H1 (cell line): ENCODE measurements at regions not wholly inside any gene's neighbourhood (a gene's known extent, or its start where the extent isn't known, plus 50 kb on each side); places are given as distances from the start of the nearest gene placed in this dataset.

Experiments used
- CTCF ChIP-seq, 3 experiments: IDR thresholded peaks; 1 replicate in 2 of 3; 2 replicates in 1 of 3; pipeline versions ENCODE4 v1.5.1 to v1.6.1; 2011; ENCODE audit warnings: low read length in 3 of 3, mild to moderate bottlenecking in 3 of 3, inconsistent platforms in 2 of 3, low read depth in 1 of 3, moderate library complexity in 1 of 3; ENCODE audit not compliant: insufficient read depth in 1 of 3; ENCODE audit errors: control extremely low read depth in 1 of 3
- EP300 ChIP-seq, 2 experiments: IDR thresholded peaks; 1 replicate in 1 of 2; 2 replicates in 1 of 2; pipeline ENCODE4 v1.6.1; 2011 to 2012; ENCODE audit warnings: low read depth in 2 of 2, low read length in 2 of 2, mild to moderate bottlenecking in 2 of 2, borderline replicate concordance in 1 of 2, inconsistent platforms in 1 of 2, moderate library complexity in 1 of 2
- FOSL1 ChIP-seq: IDR thresholded peaks from 2 replicates; pipeline ENCODE4 v1.6.1; 2011; ENCODE audit warnings: mild to moderate bottlenecking, low read depth, low read length, moderate library complexity; ENCODE audit not compliant: insufficient read depth
- NANOG ChIP-seq: IDR thresholded peaks from 2 replicates; pipeline ENCODE4 v1.6.1; 2011; ENCODE audit warnings: low read length, low read depth, mild to moderate bottlenecking, inconsistent platforms; ENCODE audit not compliant: insufficient read depth, poor library complexity, severe bottlenecking
- PHF8 ChIP-seq: fragments of 200-600 bp; sonication (generic); conservative IDR thresholded peaks from 2 replicates; pipeline ENCODE4 v1.7.1; 2012; ENCODE audit warnings: low read depth, mild to moderate bottlenecking, inconsistent platforms, low read length, moderate library complexity
- SIN3A ChIP-seq, 2 experiments: IDR thresholded peaks in 1 of 2; conservative IDR thresholded peaks in 1 of 2; 2 replicates each; pipeline ENCODE4 v1.6.1; 2011 to 2012; ENCODE audit warnings: low read length in 2 of 2, improper control_type of control experiment in 1 of 2, low read depth in 1 of 2, mild to moderate bottlenecking in 1 of 2
- TCF12 ChIP-seq: IDR thresholded peaks from 2 replicates; pipeline ENCODE4 v1.6.1; 2011; ENCODE audit warnings: low read depth, mild to moderate bottlenecking, low read length
- YY1 ChIP-seq: IDR thresholded peaks from 2 replicates; pipeline ENCODE4 v1.6.1; 2011; ENCODE audit warnings: low read depth, mild to moderate bottlenecking, low read length

GRCh38 chr13:64180756-64181155 is 2765.1 kb upstream of the PCDH20 start:
- no peak for TF ChIP-seq EP300 (IDR thresholded peaks at IDR 0.05; ENCODE audit: borderline replicate concordance in 1 of 2, low read depth in 2 of 2, low read length in 2 of 2)
- no peak for TF ChIP-seq PHF8
- TF ChIP-seq YY1, result no peak
- TF ChIP-seq CTCF (IDR thresholded peaks at IDR 0.05; ENCODE audit: control extremely low read depth in 1 of 3, insufficient read depth in 1 of 3, low read depth in 1 of 3, low read length in 3 of 3), result no peak
- no peak for TF ChIP-seq TCF12
- no peak for TF ChIP-seq SIN3A (conservative IDR thresholded peaks at IDR 0.05 in 1 of 2, IDR thresholded peaks at IDR 0.05 in 1 of 2; ENCODE audit: low read depth in 1 of 2, low read length in 2 of 2)
- TF ChIP-seq NANOG, result no peak
- TF ChIP-seq FOSL1, result no peak
